ENCODE measurements at regions not wholly inside any gene's neighbourhood (a gene's known extent, or its start where the extent isn't known, plus 50 kb on each side); places are given as distances from the start of the nearest gene placed in this dataset.

GRCh38 chr6:127404133-127404532, 55.1 kb downstream of the KIAA0408 start:
- Histone ChIP-seq H2AFZ (ENCODE audit: control insufficient read depth, low read length) (no peak overlapping the region), H3K27me3 (ENCODE audit: control insufficient read depth, extremely low read depth, insufficient read depth, low read length) (no peaks in the 10 kb centered on the region), H3K9me1 (ENCODE audit: control insufficient read depth, extremely low read depth, insufficient read depth, low read length) (no peaks in the 10 kb centered on the region), H3K4me3 (ENCODE audit: control insufficient read depth in 2 of 3, extremely low read depth in 1 of 3, insufficient read depth in 2 of 3, low read depth in 1 of 3, low read length in 3 of 3) (no peak overlapping the region), H3K79me2 (ENCODE audit: control insufficient read depth, insufficient read depth, low read length) (no peaks in the 10 kb centered on the region), H3K27ac (ENCODE audit: control insufficient read depth, insufficient read depth, low read length) (no peak overlapping the region), H3K9ac (ENCODE audit: control insufficient read depth, extremely low read depth, insufficient read depth, low read length) (no peak overlapping the region), H3K9me3 (ENCODE audit: control insufficient read depth, low read depth, low read length) (no peaks in the 10 kb centered on the region), H3K4me2 (ENCODE audit: control insufficient read depth, extremely low read depth, insufficient read depth, low read depth, low read length) (no peak overlapping the region), H3K36me3 (ENCODE audit: control insufficient read depth in 2 of 2, extremely low read depth in 1 of 2, insufficient read depth in 2 of 2, low read length in 2 of 2) (no peaks in the 10 kb centered on the region), H4K20me1 (ENCODE audit: control insufficient read depth, extremely low read depth, insufficient read depth, low read length) (no peaks in the 10 kb centered on the region), H3K4me1 (ENCODE audit: control insufficient read depth, extremely low read depth, insufficient read depth, low read length) (peaks cover 4% of the 10 kb centered on the region)
- no peak for FAIRE-seq
- DNase-seq (ENCODE audit: low read depth, low spot score): no peak
- dilution Hi-C loops (cut with MboI; ENCODE audit: extremely low pct_ligation_motif_present, low sequenced_read_pairs): no loop called here
- TF ChIP-seq, protein P1, sequence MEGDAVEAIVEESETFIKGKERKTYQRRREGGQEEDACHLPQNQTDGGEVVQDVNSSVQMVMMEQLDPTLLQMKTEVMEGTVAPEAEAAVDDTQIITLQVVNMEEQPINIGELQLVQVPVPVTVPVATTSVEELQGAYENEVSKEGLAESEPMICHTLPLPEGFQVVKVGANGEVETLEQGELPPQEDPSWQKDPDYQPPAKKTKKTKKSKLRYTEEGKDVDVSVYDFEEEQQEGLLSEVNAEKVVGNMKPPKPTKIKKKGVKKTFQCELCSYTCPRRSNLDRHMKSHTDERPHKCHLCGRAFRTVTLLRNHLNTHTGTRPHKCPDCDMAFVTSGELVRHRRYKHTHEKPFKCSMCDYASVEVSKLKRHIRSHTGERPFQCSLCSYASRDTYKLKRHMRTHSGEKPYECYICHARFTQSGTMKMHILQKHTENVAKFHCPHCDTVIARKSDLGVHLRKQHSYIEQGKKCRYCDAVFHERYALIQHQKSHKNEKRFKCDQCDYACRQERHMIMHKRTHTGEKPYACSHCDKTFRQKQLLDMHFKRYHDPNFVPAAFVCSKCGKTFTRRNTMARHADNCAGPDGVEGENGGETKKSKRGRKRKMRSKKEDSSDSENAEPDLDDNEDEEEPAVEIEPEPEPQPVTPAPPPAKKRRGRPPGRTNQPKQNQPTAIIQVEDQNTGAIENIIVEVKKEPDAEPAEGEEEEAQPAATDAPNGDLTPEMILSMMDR (optimal IDR thresholded peaks at IDR 0.05 in 1 of 3, IDR thresholded peaks at IDR 0.05 in 1 of 3, conservative IDR thresholded peaks at IDR 0.05 in 1 of 3; ENCODE audit: extremely low read depth in 1 of 3, insufficient read depth in 2 of 3, low read length in 3 of 3): no peak
- no peak for TF ChIP-seq EZH2 (IDR thresholded peaks at IDR 0.05; ENCODE audit: low read length)

GRCh38 chr6:127403636-127404035, 55.6 kb downstream of the KIAA0408 start:
- no peaks in the 10 kb centered on the region for H4K20me1 ChIP-seq (ENCODE audit: control insufficient read depth, extremely low read depth, insufficient read depth, low read length)
- H3K4me2 ChIP-seq (ENCODE audit: control insufficient read depth, extremely low read depth, insufficient read depth, low read depth, low read length): no peak overlapping the region
- H3K79me2 ChIP-seq (ENCODE audit: control insufficient read depth, insufficient read depth, low read length): no peaks in the 10 kb centered on the region
- no peaks in the 10 kb centered on the region for H3K9me1 ChIP-seq (ENCODE audit: control insufficient read depth, extremely low read depth, insufficient read depth, low read length)
- peaks cover 4% of the 10 kb centered on the region for H3K4me1 ChIP-seq (ENCODE audit: control insufficient read depth, extremely low read depth, insufficient read depth, low read length)
- no peak for FAIRE-seq
- dilution Hi-C loops (cut with MboI; ENCODE audit: extremely low pct_ligation_motif_present, low sequenced_read_pairs): no loop called here
- H3K4me3 ChIP-seq (ENCODE audit: control insufficient read depth in 2 of 3, extremely low read depth in 1 of 3, insufficient read depth in 2 of 3, low read depth in 1 of 3, low read length in 3 of 3): no peak overlapping the region
- no peaks in the 10 kb centered on the region for H3K9me3 ChIP-seq (ENCODE audit: control insufficient read depth, low read depth, low read length)
- TF ChIP-seq EZH2 (IDR thresholded peaks at IDR 0.05; ENCODE audit: low read length): no peak
- TF ChIP-seq, protein P1 (optimal IDR thresholded peaks at IDR 0.05 in 1 of 3, IDR thresholded peaks at IDR 0.05 in 1 of 3, conservative IDR thresholded peaks at IDR 0.05 in 1 of 3; ENCODE audit: extremely low read depth in 1 of 3, insufficient read depth in 2 of 3, low read length in 3 of 3): no peak
- DNase-seq (ENCODE audit: low read depth, low spot score): no peak
- H3K36me3 ChIP-seq (ENCODE audit: control insufficient read depth in 2 of 2, extremely low read depth in 1 of 2, insufficient read depth in 2 of 2, low read length in 2 of 2): no peaks in the 10 kb centered on the region
- H2AFZ ChIP-seq (ENCODE audit: control insufficient read depth, low read length): no peak overlapping the region
- H3K27ac ChIP-seq (ENCODE audit: control insufficient read depth, insufficient read depth, low read length): no peak overlapping the region
- no peak overlapping the region for H3K9ac ChIP-seq (ENCODE audit: control insufficient read depth, extremely low read depth, insufficient read depth, low read length)
- no peaks in the 10 kb centered on the region for H3K27me3 ChIP-seq (ENCODE audit: control insufficient read depth, extremely low read depth, insufficient read depth, low read length)
